HCT116 (cell line): ENCODE measurements at regions not wholly inside any gene's neighbourhood (a gene's known extent, or its start where the extent isn't known, plus 50 kb on each side); places are given as distances from the start of the nearest gene placed in this dataset.

ENCODE experiments used
- ATAC-seq: fragments of 200-7000 bp; cut with Tn5 transposase; 2 replicates; pipeline ENCODE4 v1.9.1; 2020; ENCODE audit warnings: mild to moderate bottlenecking, moderate library complexity
- BruUV-seq: library from RNA; stranded (reverse); fragments of 400-500 nt; replicated peaks from 2 replicates; lab custom pipeline; 2021; lab: Mats Ljungman, UMichigan
- CTCF ChIA-PET: fragments of 300-600 bp; sonication (Branson Sonifier 250); formaldehyde crosslinking; loops from one replicate; lab custom pipeline; 2021; ENCODE audit warnings: antibody characterized with exemption; lab: Charles Lee
- POLR2A ChIA-PET: fragments of 300-600, 350-600 bp; sonication (Branson Sonifier 250); formaldehyde crosslinking; loops from one replicate; lab custom pipeline; 2021; ENCODE audit warnings: antibody characterized with exemption; lab: Charles Lee
- RAD21 ChIA-PET, 2 experiments: fragments of 300-600 bp; sonication (Branson Sonifier 250); formaldehyde crosslinking; loops; one replicate each; lab custom pipeline; 2023; ENCODE audit warnings: low total read pairs in 2 of 2; ENCODE audit not compliant: uncharacterized antibody in 2 of 2, unreplicated experiment in 2 of 2, low non-redundant PET in 1 of 2; lab: Charles Lee
- DNase-seq: peaks from one replicate; pipeline ENCODE4 v3.0.0-alpha.2; 2010; ENCODE audit warnings: low read depth, low spot score
- H2AFZ ChIP-seq: fragments of 200-600 bp; shearing (Covaris generic), sonication (generic); 2 replicates; pipeline ENCODE4 v1.6.1; 2017; ENCODE audit warnings: low read depth, mixed run types, mixed read lengths, antibody characterized with exemption, low read length; ENCODE audit not compliant: poor library complexity, severe bottlenecking
- H3K27ac ChIP-seq: 2 replicates; pipeline ENCODE4 v1.5.1; 2012; ENCODE audit warnings: low read depth, low read length
- H3K27me3 ChIP-seq: fragments of 200-600 bp; sonication (generic); 2 replicates; pipeline ENCODE4 v1.6.1; 2016; ENCODE audit warnings: mixed run types, low read length, mixed read lengths; ENCODE audit not compliant: insufficient read depth
- H3K36me3 ChIP-seq, 2 experiments: fragments of 200-500 bp in 1 of 2; fragments of 200-600 bp in 1 of 2; sonication (Bioruptor generic) in 1 of 2; sonication (generic) in 1 of 2; 2 replicates each; pipeline versions ENCODE4 v1.5.1 to v1.6.1; 2014 to 2016; ENCODE audit warnings: low read length in 2 of 2, inconsistent platforms in 1 of 2, mixed read lengths in 1 of 2, mixed run types in 1 of 2; ENCODE audit not compliant: insufficient read depth in 2 of 2, control insufficient read depth in 1 of 2
- H3K4me1 ChIP-seq, 2 experiments: fragments of 200-600 bp in 1 of 2; sonication (generic) in 1 of 2; 2 replicates each; pipeline versions ENCODE4 v1.5.1 to v1.6.1; 2012 to 2017; ENCODE audit warnings: low read length in 2 of 2, inconsistent platforms in 1 of 2, mild to moderate bottlenecking in 1 of 2, mixed read lengths in 1 of 2, mixed run types in 1 of 2, moderate library complexity in 1 of 2; ENCODE audit not compliant: insufficient read depth in 2 of 2, control insufficient read depth in 1 of 2
- H3K4me2 ChIP-seq: fragments of 200-600 bp; sonication (generic); 2 replicates; pipeline ENCODE4 v1.6.1; 2017; ENCODE audit warnings: mixed run types, low read length, mixed read lengths
- H3K4me3 ChIP-seq, 2 experiments: fragments of 200-600 bp in 1 of 2; sonication (generic) in 1 of 2; replicated peaks in 1 of 2; 2 replicates each; pipeline ENCODE4 v1.5.1; 2011 to 2016; ENCODE audit warnings: low read length in 2 of 2, control low read depth in 1 of 2, low read depth in 1 of 2, mild to moderate bottlenecking in 1 of 2, mixed read lengths in 1 of 2, mixed run types in 1 of 2
- H3K79me2 ChIP-seq: fragments of 200-600 bp; sonication (generic); 2 replicates; pipeline ENCODE4 v1.6.1; 2017; ENCODE audit warnings: mild to moderate bottlenecking, mixed run types, low read length, moderate library complexity, mixed read lengths; ENCODE audit not compliant: insufficient read depth
- H3K9ac ChIP-seq: fragments of 200-600 bp; sonication (generic); 2 replicates; pipeline ENCODE4 v1.6.1; 2016; ENCODE audit warnings: low read length, mixed read lengths
- H3K9me2 ChIP-seq: fragments of 200-600 bp; sonication (generic), shearing (Covaris generic); 2 replicates; pipeline ENCODE4 v1.6.1; 2017; ENCODE audit warnings: mixed run types, mild to moderate bottlenecking, moderate library complexity; ENCODE audit not compliant: insufficient read depth
- H3K9me3 ChIP-seq, 2 experiments: fragments of 200-500 bp in 1 of 2; fragments of 200-600 bp in 1 of 2; sonication (Bioruptor generic) in 1 of 2; sonication (generic) in 1 of 2; 2 replicates each; pipeline ENCODE4 v1.6.1; 2014 to 2017; ENCODE audit warnings: low read length in 2 of 2, mixed read lengths in 2 of 2, inconsistent platforms in 1 of 2, low read depth in 1 of 2, mild to moderate bottlenecking in 1 of 2, mixed run types in 1 of 2, moderate library complexity in 1 of 2; ENCODE audit not compliant: control insufficient read depth in 1 of 2, insufficient read depth in 1 of 2
- H4K20me1 ChIP-seq: fragments of 200-600 bp; sonication (generic), shearing (Covaris generic); 2 replicates; pipeline ENCODE4 v1.6.1; 2017; ENCODE audit warnings: mixed run types, mild to moderate bottlenecking, moderate library complexity; ENCODE audit not compliant: insufficient read depth
- CBX3 ChIP-seq: IDR thresholded peaks from 2 replicates; pipeline ENCODE4 v1.6.1; 2012; ENCODE audit warnings: low read depth
- CEBPB ChIP-seq: IDR thresholded peaks from 2 replicates; pipeline ENCODE4 v1.6.1; 2012; ENCODE audit warnings: low read depth
- ELF1 ChIP-seq: IDR thresholded peaks from 2 replicates; pipeline ENCODE4 v1.6.1; 2012; ENCODE audit warnings: low read depth, borderline replicate concordance
- POLR2A ChIP-seq: IDR thresholded peaks from 2 replicates; pipeline ENCODE4 v1.7.0; 2011; ENCODE audit warnings: borderline replicate concordance; ENCODE audit not compliant: insufficient read depth, insufficient read length; ENCODE audit errors: extremely low read depth
- POLR2AphosphoS5 ChIP-seq: IDR thresholded peaks from 2 replicates; pipeline ENCODE4 v1.6.1; 2011; ENCODE audit warnings: mild to moderate bottlenecking, low read depth, low read length, moderate library complexity
- SIN3A ChIP-seq: IDR thresholded peaks from 2 replicates; pipeline ENCODE4 v1.6.1; 2012; ENCODE audit warnings: low read depth
- SP1 ChIP-seq: IDR thresholded peaks from 2 replicates; pipeline ENCODE4 v1.6.1; 2012; ENCODE audit warnings: low read depth
- SRF ChIP-seq: IDR thresholded peaks from 2 replicates; pipeline ENCODE4 v1.6.1; 2012; ENCODE audit warnings: low read depth
- ZBTB33 ChIP-seq: IDR thresholded peaks from 2 replicates; pipeline ENCODE4 v1.6.1; 2011; ENCODE audit warnings: mild to moderate bottlenecking, low read length, moderate library complexity; ENCODE audit not compliant: insufficient replicate concordance; ENCODE audit errors: extremely low read depth
- ZFX ChIP-seq: fragments of 450-650 bp; IDR thresholded peaks from 2 replicates; pipeline ENCODE4 v1.6.1; 2017
- ZNF274 ChIP-seq: fragments of 200-500 bp; sonication (Bioruptor generic); IDR thresholded peaks from 2 replicates; pipeline ENCODE4 v1.6.1; 2014; ENCODE audit warnings: mild to moderate bottlenecking, low read depth, low read length, inconsistent platforms
- intact Hi-C: fragments of 100-400 bp; cut with micrococcal nuclease; formaldehyde crosslinking; loops from 2 replicates; pipeline ENCODE4 v1.10.0; 2022
- TF ChIP-seq, protein P1 (sequence below): IDR thresholded peaks from 2 replicates; pipeline ENCODE4 v1.6.1; 2012

- no peaks in the 10 kb centered on the region for H4K20me1 ChIP-seq
- no peaks in the 10 kb centered on the region for H3K79me2 ChIP-seq
- RAD21 ChIA-PET = no interaction called here
- H3K9me3 ChIP-seq = no peaks in the 10 kb centered on the region
- no peak overlapping the region for H3K4me3 ChIP-seq
- no peaks in the 10 kb centered on the region for H3K27me3 ChIP-seq
- TF ChIP-seq POLR2AphosphoS5 (no peak), POLR2A (no peak), CBX3 (0 out of 2 replicates have a peak, but pooled peaks have one; percentile 21), ZFX (no peak), CEBPB (0 out of 2 replicates have a peak, but pooled peaks have one; percentile 58), ZBTB33 (no peak), SP1 (no peak), SRF (no peak), ELF1 (no peak), SIN3A (no peak), ZNF274 (no peak)
- TF ChIP-seq, protein P1, sequence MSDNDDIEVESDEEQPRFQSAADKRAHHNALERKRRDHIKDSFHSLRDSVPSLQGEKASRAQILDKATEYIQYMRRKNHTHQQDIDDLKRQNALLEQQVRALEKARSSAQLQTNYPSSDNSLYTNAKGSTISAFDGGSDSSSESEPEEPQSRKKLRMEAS = no peak
- TF ChIP-seq, all 23 proteins: peak for 2
- no peaks in the 10 kb centered on the region for H3K36me3 ChIP-seq
- no TSS peak for BruUV-seq
- H3K9me2 ChIP-seq = no peaks in the 10 kb centered on the region
- ChIA-PET CTCF (no interaction called here), POLR2A (interaction anchor here (1.0 kb wide), 1 partner anchor 106 kb away, joined by 3 read pairs; no protein-coding TSS in a partner anchor)
- peak overlapping the region; percentile 13; the same call in 1 of the 2 replicates for H3K4me2 ChIP-seq
- peaks cover 17 to 40% of the 10 kb centered on the region in 2 experiments for H3K4me1 ChIP-seq
- no peak overlapping the region for H2AFZ ChIP-seq
- no peak for ATAC-seq
- no peak overlapping the region for H3K27ac ChIP-seq
- intact Hi-C loops = no loop called here
- peak; percentile 21 for DNase-seq
- H3K9ac ChIP-seq = no peak overlapping the region
Measured at GRCh38 chr4:158998624-158999023, 104.3 kb upstream of the RAPGEF2 start.
